Dermis microvascular lymphatic vessel endothelial cell (primary cell): ENCODE measurements at regions not wholly inside any gene's neighbourhood (a gene's known extent, or its start where the extent isn't known, plus 50 kb on each side); places are given as distances from the start of the nearest gene placed in this dataset.
"Not testable (repeated sequence)": the region's sequence is repeated elsewhere in the genome, so short reads cannot be mapped to it uniquely, and the experiment has no call there.

ENCODE experiments used
- DNase-seq, 2 donors: peaks; one replicate each; pipeline versions ENCODE4 v3.0.0 to v3.0.0-alpha.2; 2010; ENCODE audit warnings: low read depth in 2 of 2

DNA sequence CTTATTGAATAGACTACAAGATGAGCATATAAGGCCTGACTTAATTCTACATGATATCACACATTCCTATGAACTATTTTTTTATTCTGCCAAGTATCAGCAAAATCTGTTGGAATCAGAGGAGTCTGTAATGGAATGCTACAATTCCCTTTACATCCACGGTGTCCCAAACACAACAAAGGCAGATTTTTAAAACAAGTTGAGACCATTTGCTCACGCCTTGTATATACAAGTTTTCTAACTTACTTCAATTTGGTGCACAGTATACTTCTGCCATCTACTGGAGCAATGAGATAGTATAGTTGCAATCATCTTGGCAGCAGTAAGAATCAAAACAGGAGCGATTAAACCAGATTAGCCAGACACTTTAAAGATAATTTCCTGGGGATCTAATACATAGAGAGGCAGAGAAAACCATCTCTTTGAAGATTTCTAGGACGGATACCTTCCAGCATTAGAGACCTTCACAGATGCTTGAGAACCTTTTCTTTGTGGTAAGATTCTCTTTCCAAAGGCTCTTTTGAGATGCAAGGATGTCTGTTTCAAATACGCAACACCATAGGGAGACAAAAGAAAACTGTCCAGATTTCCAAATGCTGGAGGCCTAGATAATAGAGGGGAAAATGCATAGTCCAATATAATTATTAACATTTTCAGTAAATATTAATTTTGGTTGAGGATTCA lies 302.0 kb upstream of the MIR17HG start:
- DNase-seq: no peak

DNA sequence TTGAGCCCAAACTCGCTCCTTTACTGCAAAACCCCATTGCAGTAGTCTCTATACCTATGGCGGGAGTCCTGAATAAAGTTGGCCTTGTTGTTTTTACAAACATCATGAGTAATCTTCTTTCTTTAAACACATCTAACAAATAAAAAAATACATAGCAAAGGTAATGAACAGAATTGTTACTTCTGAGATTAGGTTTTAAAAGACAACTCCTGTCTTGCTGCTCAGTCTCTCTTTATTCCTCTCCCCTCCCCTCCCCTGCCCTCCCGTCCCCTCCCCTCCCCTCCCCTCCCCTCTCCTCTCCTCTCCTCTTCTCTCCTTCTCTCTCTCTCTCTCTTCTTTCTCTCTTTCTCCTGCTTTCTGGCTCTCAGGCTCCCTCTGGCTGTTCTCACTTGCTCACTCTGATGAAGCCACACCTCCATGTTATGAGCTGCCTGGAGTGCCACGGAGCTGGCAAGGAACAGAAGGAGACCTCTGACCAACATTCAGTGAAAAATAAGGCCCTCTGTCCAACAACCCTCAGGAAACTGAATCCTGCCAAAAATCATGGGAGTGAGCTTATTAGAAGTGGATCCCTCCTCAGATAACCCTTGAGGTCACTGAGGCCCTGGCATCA lies 300.7 kb upstream of the MIR17HG start:
- no peak for DNase-seq

DNA sequence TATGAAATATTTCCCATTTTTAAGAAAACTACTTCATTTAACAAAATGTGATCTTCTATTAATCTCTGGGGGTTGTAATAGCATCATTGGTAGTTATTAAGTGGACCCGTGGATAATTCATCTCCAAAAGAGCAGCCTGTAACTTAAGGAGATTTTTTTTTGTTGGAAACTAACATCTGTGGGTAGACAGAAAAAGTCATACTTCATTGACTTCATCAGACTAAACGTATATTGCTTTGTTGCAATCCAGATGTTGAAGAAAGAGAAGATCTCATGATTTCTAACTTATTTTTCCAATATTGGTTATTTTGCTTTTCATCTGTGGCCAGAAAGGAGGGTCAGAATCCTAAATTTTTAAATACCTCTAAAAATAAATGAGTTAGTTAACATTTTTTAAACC lies 296.5 kb upstream of the MIR17HG start:
- DNase-seq: no peak

DNA sequence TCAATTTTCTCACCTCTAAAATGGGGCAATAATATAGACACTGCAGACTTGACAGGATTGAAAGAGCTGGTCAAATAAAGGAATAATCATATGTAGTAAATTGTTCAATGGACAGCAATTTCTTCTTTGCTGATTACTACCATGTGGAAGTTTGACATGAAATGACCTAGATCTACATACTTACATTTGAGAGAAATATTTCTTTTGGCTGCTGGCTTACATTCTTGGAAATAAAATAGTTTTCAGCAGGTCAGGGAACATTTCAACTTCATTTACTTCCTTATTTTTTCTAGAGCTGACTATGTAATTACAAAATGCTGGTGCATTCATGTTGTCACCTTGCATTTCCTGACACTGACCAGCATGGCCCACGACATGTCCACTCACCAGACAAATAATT lies 294.6 kb upstream of the MIR17HG start:
- no peak for DNase-seq

DNA sequence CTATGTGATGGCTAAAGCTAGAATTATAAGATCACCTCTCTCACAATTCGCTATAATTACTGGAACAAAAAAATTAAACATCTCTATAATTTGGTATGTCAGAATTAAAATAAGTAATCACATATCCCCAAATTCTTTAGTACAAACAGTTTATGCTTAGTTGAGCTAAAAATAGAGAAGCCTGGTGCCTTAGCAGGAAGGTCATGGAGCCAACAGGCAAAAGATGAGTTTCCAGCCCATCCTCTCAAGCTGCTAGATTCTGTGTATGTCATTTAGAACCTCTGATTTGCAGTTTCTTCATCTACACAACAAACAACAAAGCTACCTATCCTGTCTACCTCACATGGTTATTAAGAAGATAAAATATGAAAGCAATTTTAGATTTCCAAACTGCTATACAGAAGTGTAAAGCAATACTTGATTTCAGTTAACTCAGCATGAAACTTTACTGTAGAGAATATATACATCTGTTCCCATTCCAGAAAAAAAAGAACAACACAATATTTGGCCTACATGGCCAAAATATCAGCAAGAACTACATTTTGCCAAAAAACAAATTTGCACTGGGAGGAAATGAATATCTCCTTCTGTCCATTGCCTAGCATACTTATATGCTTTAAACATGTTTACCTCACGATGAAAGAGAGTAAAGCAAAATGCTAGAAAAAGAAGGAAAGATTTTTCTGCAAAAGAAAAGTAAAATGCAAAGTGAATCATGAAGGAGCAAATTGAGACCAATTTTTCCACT lies 294.0 kb upstream of the MIR17HG start:
- DNase-seq: no peak

DNA sequence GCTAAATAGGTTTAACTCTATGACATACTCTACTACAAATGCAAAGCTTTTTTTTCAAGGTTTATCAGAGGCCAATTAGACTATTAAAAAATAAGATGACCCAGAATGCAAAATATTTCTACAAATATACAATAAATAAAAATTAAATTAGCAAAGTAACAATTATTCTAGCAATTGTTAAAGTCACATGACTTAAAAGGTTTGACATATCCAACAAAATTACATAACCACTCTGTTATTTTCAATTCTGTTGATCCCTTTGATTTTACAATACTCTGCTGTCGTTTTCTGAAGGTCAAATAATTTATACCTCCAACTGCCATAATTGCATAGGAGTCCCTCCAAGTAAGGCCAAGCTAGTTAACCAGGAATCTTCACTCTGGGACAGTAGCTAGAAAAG lies 292.6 kb upstream of the MIR17HG start:
- no peak for DNase-seq

DNA sequence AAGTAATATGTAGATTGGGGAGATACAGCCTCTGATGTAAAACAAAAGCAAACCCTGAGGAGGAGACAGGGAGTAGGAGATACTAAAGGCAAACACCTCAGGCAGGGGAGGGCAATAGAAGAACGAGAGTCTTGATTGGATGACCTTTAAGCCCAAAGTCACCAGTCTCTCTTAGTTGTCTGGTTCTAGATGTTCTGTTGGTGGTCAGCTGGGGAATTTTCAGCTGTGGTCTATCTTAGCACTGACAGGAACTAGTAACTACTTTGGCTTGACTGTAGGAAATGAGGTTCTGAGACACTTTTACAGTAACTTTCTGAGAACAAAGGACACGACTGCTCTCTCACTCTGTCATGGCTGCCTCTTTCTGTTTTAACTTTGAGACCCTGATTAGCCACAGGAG lies 290.7 kb upstream of the MIR17HG start:
- no peak for DNase-seq

DNA sequence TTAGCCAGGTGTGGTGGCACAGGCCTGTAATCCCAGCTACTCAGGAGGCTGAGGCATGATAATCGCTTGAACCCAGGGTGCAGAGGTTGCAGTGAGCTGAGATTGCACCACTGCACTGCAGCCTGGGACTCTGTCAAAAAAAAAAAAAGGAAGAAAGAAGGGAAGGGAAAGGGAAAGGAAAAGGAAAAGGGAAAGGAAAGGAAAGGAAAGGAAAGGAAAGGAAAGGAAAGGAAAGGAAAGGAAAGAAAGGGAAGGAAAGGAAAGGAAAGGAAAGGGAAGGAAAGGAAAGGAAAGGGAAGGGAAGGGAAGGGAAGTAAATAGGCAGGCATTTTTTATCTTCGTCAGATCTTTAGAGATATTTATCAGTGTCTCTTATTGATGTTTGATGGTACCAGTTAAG lies 290.0 kb upstream of the MIR17HG start:
- DNase-seq: not testable (repeated sequence)

DNA sequence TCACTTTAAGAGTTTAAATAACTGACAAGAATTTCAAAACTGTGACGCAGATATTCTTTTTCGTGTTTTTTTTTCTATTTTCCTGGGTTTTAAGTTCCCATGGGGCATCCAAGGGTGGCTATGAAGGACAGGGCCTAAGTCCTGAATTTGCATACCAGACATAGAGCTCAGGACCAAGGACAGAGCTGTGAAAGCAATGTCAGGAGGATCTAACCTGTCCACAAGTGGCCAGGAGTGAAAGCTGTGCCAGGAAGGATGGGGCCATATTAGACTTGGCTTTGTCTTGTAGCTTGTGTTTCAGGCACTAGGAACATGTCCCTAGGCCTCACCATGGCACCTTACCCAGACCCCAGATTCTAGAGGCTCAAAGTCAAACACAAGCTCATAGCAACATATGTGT lies 289.4 kb upstream of the MIR17HG start:
- no peak for DNase-seq

DNA sequence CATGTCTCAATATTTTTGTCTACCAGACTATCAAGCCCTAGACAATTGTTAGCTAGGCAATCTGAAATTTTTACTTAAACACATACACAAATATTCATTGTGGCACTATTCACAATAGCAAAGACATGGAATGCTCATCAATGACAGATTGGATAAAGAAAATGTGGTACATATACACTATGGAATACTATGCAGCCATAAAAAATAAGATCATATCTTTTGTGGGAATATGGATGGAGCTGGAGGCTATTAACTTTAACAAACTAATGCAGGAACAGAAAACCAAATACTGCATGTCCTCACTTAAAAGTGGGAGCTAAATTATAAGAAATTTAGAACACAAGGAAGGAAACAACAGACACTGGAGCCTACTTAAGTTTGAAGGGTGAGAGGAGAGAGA lies 288.6 kb upstream of the MIR17HG start:
- no peak for DNase-seq

DNA sequence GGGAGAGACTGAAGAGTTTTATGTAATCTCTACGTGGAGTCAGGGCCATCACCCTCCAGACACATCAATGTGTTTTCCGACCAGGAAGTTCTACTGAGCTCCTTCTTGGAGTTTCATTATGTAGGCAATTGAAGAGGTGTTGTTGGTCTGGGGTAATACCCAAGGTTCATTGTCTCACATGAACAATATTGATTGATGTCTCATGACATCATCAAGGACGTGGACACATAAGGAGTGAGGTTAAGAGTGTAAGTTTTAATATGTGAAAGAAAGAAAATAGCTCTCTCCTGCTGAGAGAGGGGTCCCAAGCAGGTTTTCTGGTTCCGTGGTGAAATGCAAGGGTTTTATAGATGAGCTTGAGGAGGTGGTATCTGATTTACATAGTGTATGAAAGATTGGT lies 280.7 kb upstream of the MIR17HG start:
- no peak for DNase-seq

DNA sequence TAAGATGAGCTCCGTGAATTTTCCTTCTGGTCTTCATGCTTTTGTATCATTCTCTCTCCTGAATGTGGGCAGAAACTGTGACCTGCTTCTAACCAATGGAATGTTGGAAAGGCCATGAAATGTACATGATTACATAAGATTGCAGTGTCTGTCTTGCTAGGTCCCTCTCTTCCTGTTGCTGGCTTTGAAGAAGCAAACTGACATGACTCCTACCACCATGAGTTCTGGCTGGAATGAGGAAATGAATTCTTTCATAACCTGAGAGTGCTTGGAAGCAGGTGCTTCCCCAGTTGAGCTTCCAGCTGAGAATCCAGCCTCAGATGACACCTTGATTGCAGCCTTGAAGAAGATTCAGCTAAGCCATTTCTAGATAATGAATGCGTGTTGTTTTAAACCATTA lies 275.0 kb upstream of the MIR17HG start:
- no peak for DNase-seq

DNA sequence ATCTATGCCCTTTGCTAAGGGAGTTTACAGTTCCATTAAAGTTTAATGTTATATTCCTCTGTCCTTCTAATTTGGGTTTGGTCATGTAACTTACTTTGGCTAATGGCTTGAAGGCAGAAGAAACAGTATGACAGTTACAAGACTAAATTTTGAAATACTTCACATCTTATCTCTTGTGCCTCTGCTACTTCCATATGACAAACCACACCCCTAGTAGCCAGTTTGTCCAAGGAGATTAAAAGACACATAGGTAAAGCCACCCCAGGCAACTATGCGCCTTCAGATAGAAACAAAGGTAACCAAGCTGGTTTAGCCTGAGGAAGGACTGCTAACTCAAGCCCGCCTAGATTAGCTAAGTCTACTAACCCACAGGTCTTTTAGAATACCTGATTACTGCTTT lies 273.4 kb upstream of the MIR17HG start:
- DNase-seq: no peak

DNA sequence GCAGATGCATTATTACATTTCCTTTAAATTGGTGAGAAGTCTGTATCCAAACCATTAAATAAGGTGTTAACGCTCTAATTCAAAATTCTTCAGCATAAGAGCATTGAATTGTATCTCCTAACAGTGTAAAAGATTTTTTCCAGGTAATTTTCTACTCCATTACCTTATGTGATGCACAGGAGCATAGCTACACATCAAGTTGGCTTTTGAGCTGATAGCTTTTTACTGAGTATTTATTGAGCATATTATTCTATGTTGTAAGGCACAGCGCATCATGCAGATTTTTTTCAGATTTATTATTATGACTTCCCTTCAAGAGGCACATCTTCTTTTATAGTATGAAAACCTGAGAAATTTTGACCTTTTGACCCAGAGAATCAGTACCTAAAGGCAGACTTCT lies 270.7 kb upstream of the MIR17HG start:
- DNase-seq: no peak

DNA sequence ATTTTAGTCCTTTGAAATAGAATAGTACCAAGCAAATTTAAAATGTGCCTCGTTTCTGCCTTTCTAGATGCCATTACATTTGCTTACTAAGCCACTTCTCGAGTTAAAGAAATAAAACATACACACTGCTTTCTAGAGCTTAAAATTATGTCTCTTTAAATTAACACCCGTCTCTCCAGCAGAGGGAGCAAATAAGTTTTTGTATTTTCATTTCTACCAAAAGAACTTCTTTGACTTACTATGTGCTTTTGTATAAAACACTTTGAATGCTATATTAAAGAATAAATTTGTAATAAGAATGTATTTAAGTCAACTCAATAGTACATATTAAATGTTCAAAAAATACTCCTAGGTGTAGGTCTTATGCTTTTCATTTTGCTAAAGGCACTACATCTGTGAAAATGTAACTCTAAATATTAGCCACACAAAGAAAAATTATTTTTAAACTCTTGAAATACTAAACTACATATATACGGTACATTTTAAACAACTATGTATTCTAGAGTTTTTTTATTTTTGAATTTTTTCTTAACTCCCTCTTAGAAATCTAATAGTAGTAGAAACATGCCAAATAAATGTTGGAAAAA lies 269.3 kb upstream of the MIR17HG start:
- DNase-seq: peak in 1 of 2 donors; percentile 4

DNA sequence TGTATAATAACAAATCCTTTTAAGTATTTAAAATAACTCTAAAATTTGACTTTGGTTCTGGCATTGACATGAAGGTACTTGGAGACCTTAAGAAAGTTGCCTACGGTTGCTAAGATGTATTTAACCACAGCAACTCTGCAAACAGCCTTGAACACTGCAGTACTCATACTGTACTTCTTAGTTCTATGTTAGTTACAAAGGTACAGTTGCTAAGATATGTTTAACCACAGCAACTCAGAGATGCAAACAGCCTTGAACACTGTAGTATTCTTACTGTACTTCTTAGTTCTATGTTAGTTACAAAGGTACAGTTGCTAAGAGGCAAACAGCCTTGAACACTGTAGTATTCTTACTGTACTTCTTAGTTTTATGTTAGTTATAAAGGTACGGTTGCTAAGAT lies 268.3 kb upstream of the MIR17HG start:
- no peak for DNase-seq

DNA sequence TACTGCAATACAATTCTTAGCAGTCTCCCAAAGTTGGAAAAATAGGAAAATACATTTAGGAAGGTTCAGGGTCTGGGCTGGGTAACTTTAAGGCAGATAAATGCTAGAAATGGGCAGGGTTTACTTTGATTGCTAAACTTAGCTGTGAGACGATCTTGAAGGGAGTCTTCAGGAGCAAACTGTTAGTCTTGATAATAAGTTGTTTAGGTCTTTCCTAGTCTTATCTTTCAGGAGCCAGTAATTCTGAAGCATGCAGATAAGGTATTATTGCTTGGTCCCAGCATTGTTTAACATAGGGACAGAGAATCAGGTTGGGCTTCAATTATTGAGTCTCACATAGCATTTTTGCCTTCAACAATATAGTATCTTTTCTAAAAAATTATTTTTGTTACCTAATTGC lies 262.4 kb upstream of the MIR17HG start:
- no peak for DNase-seq

DNA sequence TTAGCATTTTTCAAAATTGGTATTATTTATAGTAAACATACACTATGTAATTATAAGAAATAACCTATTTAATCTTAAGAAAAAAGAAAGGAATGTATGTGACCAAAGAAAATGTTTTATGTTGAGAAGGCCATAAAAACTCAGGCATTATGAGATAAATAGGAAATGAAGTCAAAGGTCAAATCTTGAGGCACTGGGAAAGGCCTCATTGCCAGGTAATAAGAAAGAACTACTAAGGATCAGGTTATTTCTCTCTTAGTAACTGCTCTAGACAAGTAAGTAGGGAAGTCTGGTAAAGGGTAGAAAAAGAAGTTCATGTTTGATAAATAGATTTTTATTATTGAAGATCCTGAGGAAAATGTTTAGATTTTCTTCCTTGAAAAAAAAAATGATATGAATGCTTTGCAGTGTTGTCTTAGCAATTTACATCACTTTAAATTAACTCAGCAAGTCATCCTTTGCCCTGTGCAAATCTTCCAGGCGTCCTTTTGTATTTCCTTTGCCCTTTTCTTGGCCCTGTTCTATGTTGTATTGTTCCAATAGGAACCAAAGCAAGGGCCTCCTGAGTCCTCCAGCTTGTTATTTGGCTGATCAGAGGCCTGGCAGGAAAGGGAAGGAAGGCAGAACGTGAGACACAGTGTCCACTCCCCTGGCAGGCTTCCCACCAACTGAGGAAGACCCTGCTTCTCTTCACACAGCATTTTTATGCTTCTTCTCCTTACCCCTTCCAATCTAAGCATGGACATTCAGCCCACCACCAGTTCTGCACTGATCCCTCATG lies 260.4 kb upstream of the MIR17HG start:
- DNase-seq: no peak

DNA sequence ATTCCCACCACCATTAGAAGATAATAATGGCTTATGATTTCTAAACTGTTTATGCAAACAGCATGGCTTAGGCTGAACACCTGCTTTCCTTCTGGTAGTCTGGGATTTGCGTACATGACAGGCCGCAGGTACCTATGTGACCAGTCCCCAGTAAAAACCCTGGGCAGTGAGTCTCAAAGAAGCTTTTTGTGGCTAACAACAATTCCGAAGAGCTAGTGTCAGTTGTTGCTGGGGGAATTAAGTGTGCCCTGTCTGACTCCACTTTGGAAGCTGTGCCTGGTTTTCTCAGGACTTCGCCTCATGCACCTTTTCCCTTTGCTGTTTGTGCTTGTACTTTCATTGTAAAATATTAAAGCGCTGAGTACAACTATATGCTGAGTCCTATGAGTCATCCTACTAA lies 250.2 kb upstream of the MIR17HG start:
- DNase-seq: no peak

DNA sequence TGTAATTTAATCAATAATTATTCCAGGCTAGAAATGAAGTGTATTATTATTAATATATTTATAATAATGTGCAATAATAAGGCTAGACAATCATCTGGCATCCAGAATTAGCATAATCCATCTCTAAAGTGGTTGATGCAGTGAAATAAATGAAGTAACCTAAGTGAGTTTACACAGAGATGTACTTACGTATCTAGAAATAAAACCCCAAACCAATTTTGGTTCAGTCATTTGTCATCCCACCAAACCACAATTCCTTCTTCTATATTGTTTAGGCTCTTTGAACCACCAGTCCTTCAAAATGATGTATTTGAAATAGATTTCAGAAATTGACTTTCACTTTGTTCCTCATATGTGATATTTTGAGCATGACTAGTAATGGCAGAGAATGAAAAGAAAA lies 247.6 kb upstream of the MIR17HG start:
- no peak for DNase-seq

DNA sequence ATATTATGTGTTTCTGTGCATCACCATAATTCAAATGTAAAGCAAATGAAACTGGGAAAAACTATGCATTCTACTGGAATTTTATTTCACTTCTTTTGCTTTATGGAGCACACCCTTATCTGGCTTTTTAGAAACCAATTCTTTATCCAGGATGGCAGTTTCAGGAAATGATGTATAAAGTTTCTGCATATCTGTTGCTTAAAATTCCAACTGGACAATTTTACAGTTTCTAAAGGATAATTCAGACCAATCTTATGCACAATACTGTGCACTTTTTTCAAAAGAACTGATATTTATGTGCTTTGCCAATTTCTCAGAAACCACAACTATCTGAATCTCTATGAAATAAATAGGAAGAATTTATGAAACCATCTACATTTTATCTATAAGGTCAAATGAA lies 246.5 kb upstream of the MIR17HG start:
- DNase-seq: no peak

DNA sequence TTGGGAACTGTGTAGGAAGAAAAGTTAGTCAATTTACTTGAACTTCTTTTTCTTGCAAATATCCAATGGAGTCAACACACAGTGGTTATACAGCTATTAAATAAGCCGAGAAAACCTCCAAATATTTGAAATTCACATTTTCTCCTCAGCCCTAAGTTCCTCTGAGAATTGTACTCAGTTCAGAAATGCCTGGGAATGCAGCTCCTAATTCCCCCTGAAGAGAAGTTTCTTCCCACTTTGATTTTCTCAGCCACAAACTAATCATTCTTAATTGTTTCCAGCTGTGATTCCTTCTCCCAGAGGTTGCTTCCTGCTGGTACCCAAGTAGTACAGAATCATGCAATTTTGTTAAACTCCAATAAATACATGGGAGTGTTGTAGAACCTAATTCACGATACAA lies 246.1 kb upstream of the MIR17HG start:
- DNase-seq: no peak
